Brain pericyte (primary cell): ENCODE measurements at regions not wholly inside any gene's neighbourhood (a gene's known extent, or its start where the extent isn't known, plus 50 kb on each side); places are given as distances from the start of the nearest gene placed in this dataset.
"Not testable (repeated sequence)": the region's sequence is repeated elsewhere in the genome, so short reads cannot be mapped to it uniquely, and the experiment has no call there.

Experiments
- DNase-seq: peaks from one replicate; pipeline ENCODE4 v3.0.0-alpha.2; 2012; ENCODE audit warnings: low read depth, low spot score

- DNase-seq, result no peak
Measured at GRCh38 chr1:224061436-224061835, 52.5 kb upstream of the FBXO28 start.

- no peak for DNase-seq
Measured at GRCh38 chr1:224059897-224060427, 53.9 kb upstream of the FBXO28 start.

GRCh38 chr1:224058303-224058702 is 55.6 kb upstream of the FBXO28 start:
- no peak for DNase-seq

- DNase-seq, result no peak
Measured at GRCh38 chr1:224057461-224058199, 56.3 kb upstream of the FBXO28 start.

DNA sequence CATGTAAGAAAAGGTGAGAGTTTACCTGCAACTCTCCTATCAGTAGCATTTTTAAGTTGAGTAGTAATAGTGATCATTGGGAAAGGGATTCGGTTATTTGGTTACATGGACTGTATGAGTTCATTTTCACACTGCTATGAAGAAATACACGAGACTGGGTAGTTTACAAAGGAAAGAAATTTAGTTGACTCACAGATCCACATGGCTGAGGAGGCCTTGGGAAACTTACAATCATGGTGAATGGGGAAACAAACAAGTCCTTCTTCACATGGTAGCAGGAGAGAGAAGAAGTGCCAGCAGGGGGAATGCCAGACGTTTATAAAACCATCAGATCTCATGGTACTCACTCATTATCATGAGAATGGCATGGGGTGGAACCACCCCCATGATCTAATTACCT is 59.3 kb upstream of the FBXO28 start:
- no peak for DNase-seq

DNA sequence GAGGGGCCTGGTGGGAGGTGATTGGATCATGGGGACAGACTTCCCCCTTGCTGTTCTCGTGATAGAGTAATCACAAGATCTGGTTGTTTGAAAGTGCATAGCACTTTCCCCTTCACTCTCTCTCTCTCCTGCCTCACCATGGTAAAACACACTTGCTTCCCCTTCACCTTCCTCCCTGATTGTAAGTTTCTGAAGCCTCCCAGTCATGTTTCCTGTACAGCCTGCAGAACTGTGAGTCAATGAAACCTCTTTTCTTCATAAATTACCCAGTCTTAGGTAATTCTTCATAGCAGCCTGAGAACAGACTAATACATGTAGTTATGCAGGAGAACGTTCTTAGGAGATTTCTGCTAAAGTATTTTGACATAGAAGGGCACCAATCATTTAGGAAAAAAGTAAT is 59.9 kb upstream of the FBXO28 start:
- DNase-seq, result no peak

DNA sequence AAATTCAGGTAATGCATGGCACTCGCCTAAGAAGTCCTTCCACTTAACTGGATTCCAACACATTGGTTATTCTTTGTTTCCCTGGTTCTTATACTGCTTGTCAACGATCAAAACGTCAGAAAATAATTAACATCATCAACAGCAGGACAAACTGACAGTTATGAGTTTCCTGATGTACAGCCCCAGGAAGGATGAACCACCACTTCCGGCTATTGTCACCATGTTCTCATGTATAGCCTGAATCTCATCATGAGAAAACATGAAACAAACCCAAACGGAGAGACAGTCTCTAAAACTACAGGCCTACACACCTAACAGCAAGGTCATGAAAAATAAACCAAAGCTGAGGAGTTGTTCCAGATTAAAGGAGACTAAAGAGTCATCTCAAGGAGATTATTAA is 60.5 kb upstream of the FBXO28 start:
- no peak for DNase-seq

GRCh38 chr1:224052772-224053171 is 61.1 kb upstream of the FBXO28 start:
- DNase-seq, result no peak

DNA sequence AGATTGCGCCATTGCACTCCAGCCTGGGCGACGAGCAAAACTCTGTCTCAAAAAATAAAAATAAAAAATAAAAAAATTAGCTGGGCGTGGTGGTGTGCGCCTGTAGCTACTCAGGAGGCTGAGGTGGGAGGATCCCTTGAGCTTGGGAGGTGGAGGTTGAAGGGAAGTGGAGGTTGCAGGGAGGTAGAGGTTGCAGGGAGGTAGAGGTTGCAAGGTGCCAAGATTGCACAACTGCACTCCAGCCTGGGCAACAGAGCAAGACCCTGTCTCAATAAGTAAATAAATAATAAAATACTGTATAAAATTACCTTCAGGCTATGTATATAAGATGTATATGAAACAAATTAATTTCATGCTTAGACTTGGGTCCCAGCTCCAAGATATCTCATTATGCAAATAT is 62.1 kb upstream of the FBXO28 start:
- not testable (repeated sequence) for DNase-seq

- DNase-seq, result no peak
Measured at GRCh38 chr1:224051086-224051406, 62.9 kb upstream of the FBXO28 start.

DNA sequence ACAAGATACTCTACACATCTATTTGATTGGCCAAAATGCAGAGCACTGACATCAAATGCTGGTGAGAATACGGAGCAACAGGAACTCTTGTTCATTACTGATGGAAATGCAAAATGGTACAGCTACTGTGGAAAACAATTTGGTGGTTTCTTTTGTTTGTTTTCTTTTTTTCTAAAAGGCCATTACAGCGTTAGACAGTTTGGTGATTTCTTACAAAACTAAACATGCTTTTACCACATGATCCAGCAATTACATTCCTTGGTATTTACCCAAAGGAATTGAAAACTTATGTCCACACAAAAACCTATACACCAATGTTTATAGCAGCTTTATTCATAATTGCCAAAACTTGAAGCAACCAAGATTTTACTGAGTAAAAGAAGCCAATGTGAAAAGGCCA is 66.4 kb upstream of the FBXO28 start:
- DNase-seq, result no peak

DNA sequence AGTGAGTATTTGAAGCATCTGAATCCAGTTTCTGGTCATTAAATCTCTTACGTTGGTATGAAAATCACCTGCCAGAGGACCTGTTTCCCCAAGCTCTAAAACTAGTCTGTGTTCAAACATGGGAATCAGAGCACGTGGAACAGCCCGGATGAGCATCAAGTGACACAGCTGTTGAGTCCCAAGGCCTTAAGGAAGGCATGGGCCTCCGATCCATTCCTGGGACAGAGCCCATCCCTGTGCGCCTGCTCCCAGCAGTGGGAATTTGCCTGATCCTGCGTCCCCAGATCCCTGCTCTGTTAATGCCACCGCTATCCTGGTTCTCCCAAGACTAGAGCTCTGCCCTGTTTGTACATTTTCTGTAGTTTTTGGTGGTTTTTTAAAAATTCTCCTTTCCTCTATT is 68.4 kb upstream of the FBXO28 start:
- no peak for DNase-seq

GRCh38 chr1:224044420-224044819 is 69.5 kb upstream of the FBXO28 start:
- no peak for DNase-seq

DNA sequence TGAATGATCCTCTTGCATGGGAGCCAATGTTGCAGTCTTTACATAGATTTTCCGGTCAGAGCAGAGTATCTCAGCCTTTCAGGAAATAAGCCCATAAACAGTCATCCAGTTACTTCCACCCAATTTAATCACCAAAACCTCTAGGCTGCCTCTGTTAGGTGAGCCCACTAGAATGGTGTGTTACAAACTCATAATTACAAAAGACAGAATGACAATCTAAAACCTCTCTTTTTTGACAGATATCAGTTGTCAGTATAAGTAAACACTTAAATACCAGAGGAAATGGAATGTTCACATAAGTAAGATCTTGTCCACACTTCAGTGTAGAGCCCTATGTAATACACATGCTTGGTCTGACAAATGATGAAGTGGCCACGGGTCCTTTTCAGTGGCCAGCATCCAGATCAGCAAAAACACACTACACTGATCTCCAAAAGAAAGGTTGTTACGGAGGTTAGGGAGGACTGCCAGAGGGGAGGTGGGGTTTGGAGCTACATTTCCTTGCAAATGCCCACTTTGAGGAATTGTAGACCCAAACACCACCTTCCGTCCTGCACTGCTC is 71.3 kb upstream of the FBXO28 start:
- no peak for DNase-seq

DNA sequence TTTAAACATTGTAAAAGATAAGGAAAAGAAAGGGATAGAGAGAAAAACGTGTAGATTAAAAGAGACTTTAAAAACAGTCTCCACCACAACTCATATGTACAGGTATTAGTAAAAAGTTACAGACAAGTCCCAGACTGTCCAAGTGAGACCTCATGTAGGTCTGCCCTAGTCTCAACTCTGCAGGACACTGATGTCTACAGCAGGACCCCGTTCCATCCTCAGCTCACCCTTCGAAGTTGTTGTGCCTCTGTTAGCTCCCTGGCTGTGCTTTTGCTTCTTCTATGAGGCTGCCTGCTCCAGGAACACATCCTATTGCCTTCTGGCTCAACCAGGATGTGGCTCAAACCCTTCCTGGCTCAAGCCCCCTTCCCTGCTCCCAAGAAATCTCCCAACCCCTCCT is 72.9 kb upstream of the FBXO28 start:
- no peak for DNase-seq

- not testable (repeated sequence) for DNase-seq
Measured at GRCh38 chr1:224040423-224040822, 73.5 kb upstream of the FBXO28 start.

DNA sequence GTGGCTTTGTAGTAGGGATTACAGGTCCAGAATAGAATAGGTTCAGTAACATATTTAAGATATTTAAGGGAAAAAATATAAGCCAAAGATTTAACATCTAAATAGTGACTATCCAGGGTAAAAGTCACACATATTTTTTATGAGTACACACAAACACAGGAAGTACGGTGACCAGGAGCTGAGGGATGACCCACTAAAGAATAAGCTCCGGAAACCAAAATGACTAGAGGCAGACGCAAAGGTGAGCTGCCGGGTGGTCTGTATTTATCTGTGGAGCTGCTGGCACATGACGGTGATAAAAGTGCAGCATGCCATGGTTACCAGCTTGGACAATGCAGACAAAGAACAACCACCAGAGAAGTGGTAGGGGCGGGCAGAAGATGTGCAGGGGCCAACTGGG is 73.9 kb upstream of the FBXO28 start:
- DNase-seq, result not testable (repeated sequence)

DNA sequence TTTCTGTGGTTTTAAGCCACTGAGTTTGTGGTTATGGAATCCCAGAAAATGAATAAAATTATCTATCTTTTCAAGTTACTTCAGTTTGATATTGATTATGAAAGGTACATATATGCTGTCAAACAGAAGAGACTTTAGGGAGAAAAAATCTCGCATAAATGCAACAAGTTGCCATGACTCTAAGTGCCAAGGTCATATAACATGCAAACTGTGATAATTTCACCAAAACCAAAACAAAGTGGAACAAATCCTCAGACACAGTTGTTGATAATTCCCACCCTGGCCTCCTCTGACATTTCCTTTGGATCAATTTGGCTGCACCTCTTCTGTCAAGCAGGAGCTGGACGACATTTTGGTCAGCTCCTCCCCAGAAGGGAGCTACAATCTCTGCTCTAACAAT is 75.1 kb upstream of the FBXO28 start:
- not testable (repeated sequence) for DNase-seq

DNA sequence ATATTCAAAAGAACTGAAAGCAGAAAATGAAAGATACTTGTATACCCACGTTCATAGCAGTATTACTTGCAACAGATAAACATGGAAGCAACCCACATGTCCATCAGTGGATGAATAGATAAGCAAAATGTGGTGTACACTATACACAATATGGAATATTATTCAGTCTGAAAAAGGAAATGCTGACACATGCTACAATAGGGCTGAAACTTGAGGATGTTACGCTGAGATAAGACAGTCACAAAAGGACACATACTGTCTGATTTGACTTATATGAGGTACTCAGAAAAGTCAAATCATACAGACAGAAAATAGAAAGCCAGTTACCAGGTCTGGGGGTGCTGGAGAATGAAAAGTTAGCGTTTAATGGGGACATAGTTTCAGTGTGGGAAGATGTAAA is 76.5 kb upstream of the FBXO28 start:
- DNase-seq, result not testable (repeated sequence)

GRCh38 chr1:224032608-224033276 is 81.2 kb upstream of the FBXO28 start:
- DNase-seq, result not testable (repeated sequence)

DNA sequence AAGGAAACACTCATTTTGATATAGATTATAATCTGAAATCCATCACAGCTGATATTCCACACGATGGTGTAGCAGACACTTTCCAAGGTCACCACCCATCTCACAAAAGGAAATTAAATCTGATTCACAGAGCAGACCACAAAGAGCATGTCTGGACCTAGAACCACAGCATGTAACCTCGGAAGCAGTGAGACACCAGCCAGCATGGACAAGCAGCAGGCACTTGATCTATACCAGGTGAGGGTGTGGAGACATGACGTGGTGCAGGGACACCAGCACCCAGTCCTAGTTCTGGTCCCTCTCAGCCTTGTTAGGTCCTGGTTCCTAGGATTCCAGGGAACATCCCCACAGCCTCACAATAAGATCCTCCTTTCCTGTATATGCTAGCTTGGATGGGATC is 81.9 kb upstream of the FBXO28 start:
- not testable (repeated sequence) for DNase-seq

- DNase-seq, result not testable (repeated sequence)
Measured at GRCh38 chr1:224030257-224030656, 83.7 kb upstream of the FBXO28 start.
